Frontal cortex (tissue), 3 donors: ENCODE measurements at regions not wholly inside any gene's neighbourhood (a gene's known extent, or its start where the extent isn't known, plus 50 kb on each side); places are given as distances from the start of the nearest gene placed in this dataset.
"Not testable (repeated sequence)": the region's sequence is repeated elsewhere in the genome, so short reads cannot be mapped to it uniquely, and the experiment has no call there.

ENCODE experiments used
- DNase-seq, 2 donors: peaks; one replicate each; pipeline ENCODE4 v3.0.0; 2012; ENCODE audit warnings: low spot score in 2 of 2
- FAIRE-seq: peaks from 2 replicates; lab custom pipeline; 2012; peaks lifted over from hg19 to GRCh38; lab: Jason Lieb, UNC
- donor health status: control.
- donor health status: control.
- donor health status: control.

- DNase-seq: peak; percentile 2 to 25
Observed at GRCh38 chr16:9647981-9648701, 534.1 kb downstream of the GRIN2A start.

GRCh38 chr16:9650284-9650683 lies 531.9 kb downstream of the GRIN2A start:
- FAIRE-seq (no peak), DNase-seq (no peak)

More at GRCh38 chr16:9647981-9648701, 534.1 kb downstream of the GRIN2A start:
- no peak for FAIRE-seq

DNA sequence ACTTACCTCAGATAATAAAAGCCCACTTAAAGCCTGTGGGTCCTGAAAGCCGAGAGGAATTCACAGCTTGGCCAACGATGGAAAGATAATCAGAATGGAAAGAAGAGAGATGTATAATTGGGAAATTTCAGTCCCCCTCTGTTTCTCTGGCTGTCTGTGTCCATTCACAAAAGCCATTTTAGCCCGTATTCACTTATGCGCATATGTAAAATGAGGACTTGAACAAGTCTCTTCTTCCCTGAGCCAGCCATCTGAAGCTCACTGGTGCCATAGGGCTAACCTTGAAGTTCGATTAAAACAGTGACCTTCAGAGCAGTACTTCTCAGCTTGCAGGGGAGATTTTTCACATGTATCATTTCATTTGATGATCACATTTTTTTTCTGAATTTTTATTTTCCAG lies 527.2 kb downstream of the GRIN2A start:
- FAIRE-seq (no peak), DNase-seq (no peak)

GRCh38 chr16:9657641-9658040 lies 524.6 kb downstream of the GRIN2A start:
- FAIRE-seq: no peak
- DNase-seq: no peak

GRCh38 chr16:9658164-9658563 lies 524.1 kb downstream of the GRIN2A start:
- FAIRE-seq (no peak), DNase-seq (no peak)

- FAIRE-seq (no peak), DNase-seq (no peak)
Observed at GRCh38 chr16:9658586-9658985, 523.6 kb downstream of the GRIN2A start.

GRCh38 chr16:9660898-9661297 lies 521.3 kb downstream of the GRIN2A start:
- no peak for FAIRE-seq

GRCh38 chr16:9661336-9662017 lies 520.8 kb downstream of the GRIN2A start:
- FAIRE-seq: no peak
- no peak for DNase-seq

More at GRCh38 chr16:9660898-9661297, 521.3 kb downstream of the GRIN2A start:
- DNase-seq: no peak

DNA sequence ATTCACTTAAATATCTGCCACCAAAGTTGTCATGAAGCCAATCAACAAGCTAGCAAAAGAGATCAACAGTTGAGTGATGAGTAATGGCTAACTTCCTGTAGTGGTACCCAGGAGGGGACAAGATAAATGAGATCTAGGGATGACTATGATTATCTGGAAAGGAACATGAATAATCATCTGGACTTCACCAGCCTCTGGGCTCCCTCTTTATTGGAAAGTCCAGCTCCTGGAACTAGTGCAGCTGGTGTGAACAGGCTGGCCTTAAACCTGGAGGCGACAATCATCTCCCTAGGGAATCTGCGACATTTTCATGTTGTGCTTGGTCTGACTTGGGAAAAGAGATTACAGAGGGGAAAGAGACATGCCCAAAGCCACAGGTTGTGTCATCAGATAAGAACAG lies 518.6 kb downstream of the GRIN2A start:
- FAIRE-seq (no peak), DNase-seq (no peak)

- no peak for FAIRE-seq
- no peak for DNase-seq
Observed at GRCh38 chr16:9665851-9666271, 516.4 kb downstream of the GRIN2A start.

- no peak for DNase-seq
- no peak for FAIRE-seq
Observed at GRCh38 chr16:9666834-9667480, 515.3 kb downstream of the GRIN2A start.

- no peak for FAIRE-seq
- DNase-seq: no peak
Observed at GRCh38 chr16:9670033-9670432, 512.2 kb downstream of the GRIN2A start.

GRCh38 chr16:9670616-9671015 lies 511.6 kb downstream of the GRIN2A start:
- not testable (repeated sequence) for FAIRE-seq

DNA sequence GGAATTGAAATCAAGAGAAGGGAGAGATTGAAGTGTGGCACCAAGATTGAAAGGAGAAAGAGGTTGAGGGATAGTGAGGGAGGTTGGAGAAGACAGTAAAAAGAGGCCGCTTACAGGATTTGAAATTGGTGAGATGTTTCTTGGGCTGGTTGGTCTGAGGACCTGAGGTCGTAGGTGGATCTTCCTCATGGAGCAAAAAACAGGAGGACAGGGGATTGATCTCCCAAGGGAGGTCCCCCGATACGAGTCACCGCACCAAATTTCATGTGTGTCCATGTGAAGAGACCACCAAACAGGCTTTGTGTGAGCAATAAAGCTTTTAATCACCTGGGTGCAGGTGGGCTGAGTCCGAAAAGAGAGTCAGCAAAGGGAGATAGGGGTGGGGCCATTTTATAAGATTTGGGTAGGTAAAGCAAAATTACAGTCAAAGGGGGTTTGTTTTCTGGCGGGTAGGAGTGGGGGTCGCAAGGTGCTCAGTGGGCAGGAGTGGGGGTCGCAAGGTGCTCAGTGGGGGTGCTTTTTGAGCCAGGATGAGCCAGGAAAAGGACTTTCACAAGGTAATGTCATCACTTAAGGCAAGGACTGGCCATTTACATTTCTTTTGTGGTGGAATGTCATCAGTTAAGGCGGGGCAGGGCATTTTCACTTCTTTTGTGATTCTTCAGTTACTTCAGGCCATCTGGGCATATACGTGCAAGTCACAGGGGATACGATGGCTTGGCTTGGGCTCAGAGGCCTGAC lies 505.5 kb downstream of the GRIN2A start:
- not testable (repeated sequence) for DNase-seq, FAIRE-seq

More at GRCh38 chr16:9670616-9671015, 511.6 kb downstream of the GRIN2A start:
- not testable (repeated sequence) for DNase-seq

DNA sequence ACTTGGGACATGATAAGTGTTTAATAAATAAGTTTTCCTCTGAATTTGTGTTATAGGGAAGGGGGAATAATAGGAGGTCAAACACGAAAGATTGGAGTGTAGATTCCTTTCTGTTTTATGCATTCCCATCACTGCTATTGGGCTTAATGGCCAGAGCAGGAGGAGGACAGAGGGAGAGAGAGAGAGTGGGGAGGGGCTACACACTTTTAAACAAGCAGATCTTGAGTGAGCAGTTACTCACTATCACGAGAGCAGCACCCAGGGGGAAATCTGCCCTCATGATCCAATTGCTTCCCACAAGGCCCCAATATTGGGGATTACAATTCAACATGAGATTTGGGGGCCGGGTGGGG lies 505.0 kb downstream of the GRIN2A start:
- no peak for DNase-seq
- no peak for FAIRE-seq

GRCh38 chr16:9679213-9679767 lies 502.9 kb downstream of the GRIN2A start:
- FAIRE-seq (no peak), DNase-seq (no peak)

DNA sequence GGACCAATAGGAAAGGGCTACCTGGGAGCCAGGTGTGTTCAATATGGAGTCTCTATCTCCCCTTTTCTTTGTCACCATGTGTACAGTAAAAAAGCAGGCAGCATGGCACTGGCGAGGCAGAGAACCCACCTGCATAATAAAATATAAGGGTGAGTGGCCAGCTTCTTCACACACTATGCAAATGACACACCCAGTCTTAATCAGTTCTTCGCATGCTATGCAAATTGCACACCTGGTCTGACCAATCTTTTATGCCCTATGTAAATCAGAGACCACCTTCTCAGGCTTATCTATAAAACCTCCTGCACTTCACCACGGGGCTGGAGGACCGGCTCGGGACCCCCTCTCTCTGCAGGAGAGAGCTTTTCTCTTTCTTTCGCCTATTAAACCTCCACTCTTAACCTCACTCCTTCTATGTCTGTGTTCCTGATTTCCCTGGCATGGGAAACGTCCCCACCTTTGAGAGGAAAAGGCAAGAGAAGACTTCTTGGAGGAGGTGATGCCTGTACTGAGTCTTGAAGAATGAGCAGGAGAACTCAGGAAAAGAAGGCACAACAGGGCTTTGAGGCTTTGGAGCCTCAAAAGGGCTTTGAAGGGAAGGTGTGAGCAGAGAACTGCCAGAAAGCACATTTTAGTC lies 502.1 kb downstream of the GRIN2A start:
- no peak for FAIRE-seq
- no peak for DNase-seq

DNA sequence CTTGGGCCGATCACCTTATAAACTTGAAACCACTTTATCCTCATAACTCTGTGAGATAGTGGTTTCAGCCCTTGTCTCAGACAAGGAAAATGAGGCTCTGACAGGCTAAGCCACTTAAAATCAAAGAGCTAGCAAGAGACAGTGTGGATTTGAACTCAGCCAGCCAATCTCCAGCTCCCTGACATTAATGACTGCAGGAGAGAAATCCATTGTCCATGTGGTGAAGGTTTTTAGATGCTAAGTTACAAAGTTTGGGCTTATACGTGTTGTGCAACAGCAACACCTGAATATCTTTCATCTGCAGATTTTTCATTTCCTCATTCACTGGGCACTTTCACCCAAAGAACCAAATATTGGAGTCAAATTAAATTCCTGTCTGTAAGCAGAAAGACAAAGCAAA lies 501.3 kb downstream of the GRIN2A start:
- FAIRE-seq: no peak
- no peak for DNase-seq

GRCh38 chr16:9681508-9681907 lies 500.7 kb downstream of the GRIN2A start:
- FAIRE-seq (no peak), DNase-seq (no peak)

GRCh38 chr16:9682320-9682719 lies 499.9 kb downstream of the GRIN2A start:
- no peak for FAIRE-seq

More at GRCh38 chr16:9682320-9682719, 499.9 kb downstream of the GRIN2A start:
- DNase-seq: no peak
